ENCODE measurements at regions not wholly inside any gene's neighbourhood (a gene's known extent, or its start where the extent isn't known, plus 50 kb on each side); places are given as distances from the start of the nearest gene placed in this dataset.
A peak's percentile ranks its signal among the peaks of the same experiment; 100 is the strongest.
"Not testable (repeated sequence)": the region's sequence is repeated elsewhere in the genome, so short reads cannot be mapped to it uniquely, and the experiment has no call there.

DNA sequence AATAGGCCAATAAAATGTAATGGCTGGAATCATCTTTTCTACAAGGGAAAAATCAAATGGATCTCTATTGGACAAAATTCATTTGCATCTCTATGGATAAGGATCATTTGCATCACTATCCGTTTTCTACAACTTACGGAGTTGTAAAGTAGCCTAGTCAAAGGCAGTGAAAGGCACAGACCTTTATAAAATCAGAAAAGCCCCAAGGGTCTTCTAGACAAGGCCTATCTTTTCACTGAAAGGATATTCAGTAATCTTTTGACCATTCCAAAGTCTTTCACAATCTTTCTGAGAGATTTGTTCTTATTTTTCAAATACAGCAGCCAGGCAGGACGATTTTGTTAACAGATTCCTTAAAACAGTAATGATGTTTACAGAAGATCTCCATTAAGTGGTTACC lies 119.5 kb upstream of the JADE1 start:
- DNase-seq (ENCODE audit: insufficient read length, low spot score) (no peak), FAIRE-seq (no peak)

DNA sequence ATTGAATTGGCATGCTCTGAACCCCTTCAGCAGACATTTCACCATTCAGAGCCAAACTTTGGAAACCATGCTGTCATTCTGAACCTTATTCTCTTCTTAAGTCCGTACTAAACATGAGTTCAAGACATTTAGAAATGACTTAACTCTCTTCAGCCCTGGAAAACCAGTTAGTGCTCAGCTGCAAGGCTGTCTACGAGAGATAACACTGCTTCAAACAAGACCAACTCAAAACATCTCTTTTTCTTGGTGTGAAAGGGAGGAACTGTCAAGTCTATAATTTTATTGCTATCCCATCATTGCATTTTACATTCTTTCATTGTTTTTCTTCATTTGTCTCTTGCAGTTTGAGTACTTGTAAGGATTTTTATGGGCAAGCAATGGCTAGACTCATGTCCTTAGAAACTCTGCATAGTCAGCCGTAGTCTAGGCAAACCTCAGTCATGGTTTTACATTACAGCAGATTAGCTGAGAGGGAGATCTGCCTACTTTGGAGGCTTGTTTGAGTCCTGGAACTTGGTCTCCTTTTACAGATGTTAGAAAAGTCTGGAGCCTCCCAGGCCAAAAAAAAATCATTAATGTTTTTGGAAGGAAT lies 120.6 kb upstream of the JADE1 start:
- FAIRE-seq (no peak), DNase-seq (ENCODE audit: insufficient read length, low spot score) (no peak)

DNA sequence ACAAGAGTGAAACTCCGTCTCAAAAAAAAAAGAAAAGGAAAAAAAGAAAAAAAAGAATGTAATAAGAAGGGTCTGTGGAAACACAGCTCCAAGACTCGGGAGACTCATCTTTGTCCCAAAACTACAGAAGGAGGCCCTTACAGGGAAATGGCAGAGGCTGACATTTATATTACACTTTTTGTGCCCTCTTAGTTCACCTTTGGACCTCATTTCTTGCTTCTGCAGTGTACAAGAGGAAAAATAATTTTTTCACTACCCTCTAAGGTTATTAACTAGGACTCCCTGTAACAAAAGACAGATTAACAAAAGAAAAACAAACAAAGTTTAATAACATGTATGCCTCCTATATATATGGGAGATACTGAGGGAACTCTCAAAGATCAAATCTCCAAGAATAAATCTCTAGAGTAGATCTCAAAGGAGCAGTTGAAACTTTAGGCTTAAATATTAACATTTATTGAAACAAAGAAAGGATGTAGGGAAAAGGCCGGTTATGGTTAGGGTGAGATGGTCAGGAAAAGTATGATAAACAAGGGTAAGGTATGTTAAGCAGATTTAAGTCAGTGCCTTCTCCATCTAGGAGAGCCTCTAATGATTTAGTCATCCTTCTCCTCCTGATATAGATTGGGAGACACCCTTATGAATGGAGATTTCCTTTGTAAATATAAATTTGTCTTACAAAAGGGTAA lies 121.3 kb upstream of the JADE1 start:
- DNase-seq (ENCODE audit: insufficient read length, low spot score) (no peak), FAIRE-seq (no peak)

DNA sequence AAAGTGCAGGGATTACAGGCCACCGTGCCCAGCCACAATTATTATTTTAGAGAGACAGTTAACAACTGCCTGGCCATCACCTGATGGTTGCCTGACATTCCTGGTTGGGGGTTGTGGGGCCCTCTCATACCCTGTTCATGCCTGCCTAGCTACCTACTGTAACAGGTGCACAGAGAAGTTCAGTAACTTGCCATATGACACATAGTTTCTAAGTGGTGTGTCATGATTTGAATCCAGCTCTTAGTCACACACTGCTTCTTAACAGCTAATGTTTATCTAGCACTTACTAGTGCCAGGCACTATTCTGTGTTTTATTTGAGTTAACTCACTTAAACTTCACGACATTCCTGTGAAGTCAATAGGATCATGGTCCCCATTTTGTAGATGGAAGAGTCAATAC lies 122.7 kb upstream of the JADE1 start:
- DNase-seq (ENCODE audit: insufficient read length, low spot score) (no peak), FAIRE-seq (no peak)

DNA sequence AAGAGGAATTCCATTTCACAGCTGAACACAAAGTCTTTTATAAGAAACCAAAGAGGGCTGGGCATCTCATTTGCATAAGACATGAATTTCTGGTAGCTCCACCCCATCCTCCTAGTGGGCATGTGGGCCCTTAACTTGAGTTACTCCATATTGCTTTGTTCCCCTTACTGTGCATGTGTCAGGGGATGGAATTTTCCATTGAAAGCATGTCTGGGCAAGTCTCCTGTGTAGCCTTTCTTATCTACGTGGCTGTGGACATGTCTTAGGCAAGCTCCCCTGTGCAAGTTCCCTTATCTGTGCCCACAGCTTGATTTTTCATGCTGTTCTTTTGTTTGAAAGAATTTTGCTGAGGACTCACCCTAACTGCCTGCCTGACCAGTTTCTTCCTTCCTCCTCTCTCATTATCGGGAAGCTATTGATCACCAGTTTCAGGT lies 123.5 kb upstream of the JADE1 start:
- DNase-seq (ENCODE audit: insufficient read length, low spot score) (no peak), FAIRE-seq (no peak)

DNA sequence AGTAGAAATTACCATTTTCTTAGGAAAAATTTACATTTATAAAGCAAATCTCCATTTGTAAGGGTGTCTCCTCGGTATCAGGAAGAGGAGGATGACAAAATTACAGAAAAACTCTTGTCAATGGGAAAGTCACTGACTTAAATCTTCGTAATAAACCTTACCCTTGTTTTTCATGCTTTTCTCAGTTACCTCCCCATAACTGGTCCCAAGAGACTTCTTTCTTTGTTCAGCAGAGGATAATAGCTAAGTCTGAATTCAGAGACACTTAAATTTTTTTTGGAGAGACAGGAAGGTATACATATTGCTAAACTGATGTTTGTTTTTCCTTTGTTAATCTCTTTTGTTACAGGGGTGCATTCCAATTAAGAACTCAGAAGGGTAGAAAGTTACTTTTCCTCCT lies 125.5 kb upstream of the JADE1 start:
- DNase-seq (ENCODE audit: insufficient read length, low spot score) (no peak), FAIRE-seq (no peak)

DNA sequence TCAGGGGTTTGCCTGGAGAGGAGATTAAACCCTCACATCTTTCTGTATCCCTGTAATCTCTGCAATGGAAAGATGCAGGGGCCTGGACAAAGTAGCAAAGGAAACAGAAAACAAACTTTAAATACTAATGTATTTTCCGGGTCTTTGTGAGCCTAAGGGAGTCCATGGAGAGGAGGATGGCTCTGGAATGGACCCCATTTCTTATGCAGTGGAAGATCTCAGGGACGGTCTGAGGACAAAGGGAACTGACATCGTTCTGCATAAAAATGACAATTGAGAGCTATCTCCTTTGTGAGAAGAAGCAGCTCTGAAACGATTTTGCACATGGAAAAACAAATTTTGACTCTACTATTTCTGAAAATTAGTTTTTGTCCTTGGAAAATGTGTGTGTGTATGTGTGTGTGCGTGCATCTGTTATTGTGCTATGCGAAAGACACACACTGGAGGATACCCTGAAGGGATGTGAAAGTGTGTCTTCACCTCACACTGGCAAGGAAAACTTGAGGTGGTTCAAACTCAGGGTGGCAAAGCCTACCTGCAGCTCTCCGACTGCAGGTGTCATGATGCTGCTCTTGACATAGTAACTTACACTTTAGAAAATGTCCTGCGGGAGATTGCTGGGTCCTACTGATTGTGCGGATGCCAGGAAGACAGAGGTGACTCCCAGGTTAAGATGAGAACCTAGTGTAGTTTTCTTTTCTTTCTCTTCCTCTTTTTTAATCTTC lies 126.4 kb upstream of the JADE1 start:
- FAIRE-seq = no peak
- DNase-seq (ENCODE audit: insufficient read length, low spot score) = no peak

DNA sequence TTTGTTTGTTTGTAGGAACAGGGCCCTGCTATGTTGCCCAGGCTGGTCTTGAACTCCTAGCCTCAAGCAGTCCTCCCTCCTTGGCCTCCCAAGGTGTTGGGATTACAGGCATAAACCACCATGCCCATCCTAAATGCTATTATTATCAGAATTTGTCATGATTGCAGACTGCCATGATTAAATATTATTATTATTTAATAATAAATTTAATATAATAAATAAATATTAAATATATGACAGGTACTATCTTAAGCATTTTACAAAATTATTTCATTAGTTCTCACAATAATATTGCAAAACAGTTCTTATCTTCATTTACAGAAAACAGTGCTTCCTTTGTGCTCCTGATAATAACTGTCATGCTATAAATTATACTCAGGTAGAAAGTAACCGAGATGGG lies 133.4 kb upstream of the JADE1 start:
- FAIRE-seq = no peak
- no peak for DNase-seq (ENCODE audit: insufficient read length, low spot score)

DNA sequence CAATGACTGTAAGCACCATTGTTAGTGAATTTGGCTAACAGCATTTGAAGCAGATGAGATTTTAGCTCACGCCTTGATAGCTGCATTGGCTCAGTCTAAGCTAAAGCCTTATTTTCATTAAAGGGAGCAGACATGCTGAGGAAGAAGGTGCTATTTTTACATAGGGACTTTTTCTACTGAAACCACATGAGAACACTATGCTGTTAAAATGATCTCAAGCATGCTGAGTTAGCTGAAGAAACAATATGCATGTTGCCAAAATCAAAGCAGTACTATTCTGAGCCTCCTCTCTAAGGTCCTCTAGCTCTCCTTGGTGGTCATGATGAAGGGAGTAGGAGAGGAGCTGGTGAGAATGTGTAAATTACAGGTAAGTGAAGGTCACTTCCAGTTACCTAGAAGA lies 134.4 kb upstream of the JADE1 start:
- peak; percentile 49 for FAIRE-seq

DNA sequence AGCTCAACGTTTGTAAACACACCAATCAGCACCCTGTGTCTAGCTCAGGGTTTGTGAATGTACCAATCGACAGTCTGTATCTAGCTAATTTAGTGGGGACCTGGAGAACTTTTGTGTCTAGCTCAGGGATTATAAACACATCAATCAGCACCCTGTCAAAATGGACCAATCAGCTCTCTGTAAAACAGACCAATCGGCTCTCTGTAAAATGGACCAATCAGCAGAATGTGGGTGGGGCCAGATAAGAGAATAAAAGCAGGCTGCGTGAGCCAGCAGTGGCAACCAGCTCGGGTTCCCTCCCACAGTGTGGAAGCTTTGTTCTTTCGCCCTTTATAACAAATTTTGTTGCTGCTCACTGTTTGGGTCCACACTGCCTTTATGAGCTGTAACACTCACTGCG lies 136.3 kb upstream of the JADE1 start:
- FAIRE-seq; DNase-seq (ENCODE audit: insufficient read length, low spot score): not testable (repeated sequence)

More for the DNA sequence above, 134.4 kb upstream of the JADE1 start:
- DNase-seq (ENCODE audit: insufficient read length, low spot score) = no peak

DNA sequence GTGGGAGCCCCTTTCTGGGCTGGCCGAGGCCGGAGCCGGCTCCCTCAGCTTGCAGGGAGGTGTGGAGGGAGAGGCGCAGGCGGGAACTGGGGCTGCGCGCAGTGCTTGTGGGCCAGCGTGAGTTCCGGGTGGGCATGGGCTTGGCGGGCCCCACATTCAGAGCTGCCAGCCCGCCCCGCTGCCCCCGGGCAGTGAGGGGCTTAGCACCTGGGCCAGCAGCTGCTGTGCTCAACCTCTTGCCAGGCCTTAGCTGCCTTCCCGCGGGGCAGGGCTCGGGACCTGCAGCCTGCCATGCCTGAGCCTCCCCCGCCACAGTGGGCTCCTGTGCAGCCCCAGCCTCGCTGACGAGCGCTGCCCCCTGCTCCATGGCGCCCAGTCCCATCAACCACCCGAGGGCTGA lies 136.9 kb upstream of the JADE1 start:
- not testable (repeated sequence) for DNase-seq (ENCODE audit: insufficient read length, low spot score); FAIRE-seq

DNA sequence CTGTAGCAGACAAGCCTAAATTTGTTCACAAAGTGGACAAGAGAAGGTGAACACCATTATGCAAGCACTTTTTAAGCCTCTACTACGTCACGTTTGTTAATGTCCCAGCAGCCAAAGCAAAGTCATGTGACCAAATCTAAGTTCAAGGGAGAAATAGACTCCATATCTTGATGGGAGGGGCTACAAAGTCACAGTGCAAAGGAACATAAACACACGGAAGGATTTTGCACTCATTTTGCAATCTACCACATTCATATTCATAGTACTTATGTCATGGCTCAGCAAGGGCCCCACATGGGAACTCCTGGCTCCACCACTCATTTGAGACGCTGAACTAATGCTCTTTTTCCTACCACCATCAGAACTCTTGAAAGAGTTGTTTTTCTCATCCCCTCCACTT lies 139.0 kb upstream of the JADE1 start:
- FAIRE-seq (no peak), DNase-seq (ENCODE audit: insufficient read length, low spot score) (no peak)

DNA sequence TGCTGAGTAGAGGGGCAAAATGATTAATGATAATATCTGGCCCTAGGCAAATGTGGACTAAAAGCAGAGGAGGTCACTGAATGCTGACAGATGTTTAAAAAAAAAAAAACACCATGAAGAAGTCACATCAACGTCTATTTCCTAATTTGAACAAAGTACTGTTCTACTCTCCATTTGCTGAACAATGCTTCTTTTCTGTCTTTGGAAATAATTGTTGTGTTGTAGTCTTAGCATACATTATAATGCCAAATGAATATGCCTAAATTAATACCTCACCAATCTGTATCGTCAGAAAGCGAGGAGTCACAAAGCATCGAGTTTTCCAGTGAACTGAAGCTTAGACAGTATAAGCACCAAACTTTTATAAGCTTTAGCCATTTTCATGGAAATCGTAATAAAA lies 140.9 kb upstream of the JADE1 start:
- DNase-seq (ENCODE audit: insufficient read length, low spot score) (no peak), FAIRE-seq (no peak)

DNA sequence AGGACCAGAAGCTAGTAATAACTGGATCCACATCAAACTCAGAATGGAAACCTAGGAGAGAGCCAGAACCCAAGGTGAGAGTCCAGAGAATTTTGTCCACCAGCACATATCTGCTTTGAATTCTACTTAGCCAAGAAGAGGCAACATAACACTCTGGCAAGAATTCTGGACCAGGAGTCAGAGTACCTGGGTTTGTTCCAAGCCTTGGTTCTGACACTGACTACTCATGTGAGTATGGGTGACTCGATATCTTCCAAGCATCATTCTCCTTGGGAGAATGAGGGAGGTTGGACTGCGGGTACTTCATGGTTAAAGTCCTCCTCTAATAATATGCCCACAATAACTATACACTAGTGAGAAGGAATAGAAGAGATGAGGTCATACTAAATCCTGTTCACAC lies 144.0 kb upstream of the JADE1 start:
- FAIRE-seq (no peak), DNase-seq (ENCODE audit: insufficient read length, low spot score) (no peak)

DNA sequence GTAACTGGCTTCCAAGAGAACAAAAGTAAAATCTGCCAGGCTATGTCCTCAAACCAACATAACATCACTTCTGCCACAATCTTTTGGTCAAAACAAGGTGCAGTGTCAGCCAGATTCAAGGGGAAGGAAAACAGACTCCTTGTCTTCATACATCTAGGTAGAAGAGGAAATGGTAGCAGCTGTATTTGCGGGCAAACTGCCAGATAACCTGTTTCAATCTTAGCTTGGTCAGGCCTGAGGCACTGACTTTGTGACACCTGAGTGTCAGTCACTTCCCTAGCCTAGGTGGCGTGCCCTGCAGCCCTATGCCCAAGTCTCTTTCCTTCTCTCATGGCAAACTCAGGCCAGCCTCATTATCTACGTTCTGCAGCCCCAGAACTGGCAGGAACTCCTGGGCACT lies 146.2 kb upstream of the JADE1 start:
- DNase-seq (ENCODE audit: insufficient read length, low spot score) (no peak), FAIRE-seq (no peak)

DNA sequence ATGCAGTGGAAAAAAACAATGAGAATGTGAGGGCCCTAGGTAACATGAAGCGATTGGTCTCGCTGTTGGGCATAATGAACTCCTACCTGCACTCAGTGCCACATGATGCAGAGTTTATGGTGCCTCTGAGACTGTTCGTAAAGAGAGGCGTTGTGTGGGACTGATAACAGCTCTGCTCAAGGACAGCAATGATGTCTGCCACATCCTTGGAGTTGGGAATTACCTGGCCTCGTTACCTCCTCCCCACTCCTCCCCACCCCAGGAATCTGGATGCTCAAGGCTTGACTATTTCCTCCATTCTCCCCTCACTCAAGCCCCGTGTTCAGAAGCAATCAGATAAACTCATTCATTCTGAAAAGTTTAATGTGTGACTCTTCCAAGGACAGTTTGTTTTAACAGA lies 148.0 kb upstream of the JADE1 start:
- FAIRE-seq (no peak), DNase-seq (ENCODE audit: insufficient read length, low spot score) (no peak)

DNA sequence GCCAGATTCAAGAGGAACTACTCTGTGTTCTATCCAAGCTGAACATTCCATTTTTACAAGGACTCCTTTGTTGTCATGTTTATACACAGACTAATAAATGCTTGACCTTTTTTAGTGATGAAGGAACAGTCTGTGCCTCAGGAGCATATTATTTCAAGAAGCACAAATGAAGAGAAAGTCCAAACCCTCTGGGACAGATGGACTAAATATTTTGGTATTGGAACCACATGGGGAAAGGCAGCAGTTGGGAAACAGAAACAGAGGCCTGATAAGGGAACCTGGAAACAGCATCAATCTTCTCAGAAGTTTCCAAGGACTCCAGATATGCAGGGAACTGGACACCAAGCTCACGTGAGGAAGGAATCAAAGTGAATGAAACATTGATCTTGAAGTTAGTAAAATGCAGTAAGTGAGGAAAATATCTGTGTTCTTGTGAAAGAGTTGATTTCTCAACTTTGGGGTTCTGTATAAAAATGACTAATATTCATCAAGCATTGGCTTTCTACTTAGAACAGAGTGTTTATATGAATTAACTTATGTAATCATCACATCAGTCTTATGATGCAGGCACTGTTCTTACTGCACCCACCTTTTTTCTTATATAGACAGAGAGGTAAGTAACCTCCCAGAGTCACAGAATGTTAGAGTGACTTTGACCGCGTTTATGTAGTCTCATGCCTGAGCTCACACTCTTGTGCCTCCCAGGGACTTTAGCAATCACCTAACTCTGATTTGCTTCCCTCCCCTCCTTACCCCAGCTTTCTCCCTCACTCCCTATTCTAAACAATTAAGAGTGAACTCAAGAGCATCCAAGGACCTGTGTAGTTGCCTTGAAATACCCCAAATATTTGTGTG lies 148.9 kb upstream of the JADE1 start:
- FAIRE-seq (no peak), DNase-seq (ENCODE audit: insufficient read length, low spot score) (no peak)

DNA sequence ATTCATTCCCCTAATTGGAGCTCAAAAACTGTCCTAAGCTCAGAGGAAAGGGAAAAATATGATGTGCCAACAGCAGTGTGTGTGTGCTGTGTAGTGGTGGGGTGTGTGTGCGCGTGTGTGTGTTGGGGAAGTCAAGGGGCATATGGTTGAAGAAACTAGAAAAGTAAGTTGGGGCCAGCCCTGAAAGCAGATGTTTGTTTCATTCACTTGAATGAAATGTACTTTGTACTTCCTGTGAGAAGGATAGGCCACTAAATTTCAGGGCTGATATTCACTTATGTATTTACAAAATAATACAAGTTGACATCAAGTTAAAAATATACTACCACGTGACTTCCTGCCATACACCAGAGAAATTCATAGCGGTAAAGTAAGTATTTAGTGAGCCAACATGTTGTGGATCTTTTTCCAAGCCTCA lies 151.3 kb upstream of the JADE1 start:
- FAIRE-seq (no peak), DNase-seq (ENCODE audit: insufficient read length, low spot score) (no peak)

DNA sequence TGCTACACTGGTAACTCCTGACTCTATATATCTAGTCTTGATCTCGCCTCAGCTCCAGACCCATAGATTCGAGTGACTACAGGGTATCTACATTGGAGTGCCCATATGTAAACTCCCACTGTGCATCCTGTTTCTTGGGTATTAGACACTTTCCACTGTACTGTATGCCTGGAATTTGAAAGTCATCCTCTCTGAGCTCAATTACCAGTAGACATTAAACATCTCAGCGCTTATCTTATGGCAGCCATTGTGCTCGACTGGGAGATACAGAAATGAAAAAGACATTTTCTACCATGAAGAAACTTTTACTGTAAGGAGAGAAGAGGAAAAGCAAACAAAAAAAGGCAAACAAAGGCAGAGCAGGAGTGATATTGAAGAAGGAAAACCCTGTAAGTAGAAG lies 151.9 kb upstream of the JADE1 start:
- no peak for DNase-seq (ENCODE audit: insufficient read length, low spot score)
- no peak for FAIRE-seq

DNA sequence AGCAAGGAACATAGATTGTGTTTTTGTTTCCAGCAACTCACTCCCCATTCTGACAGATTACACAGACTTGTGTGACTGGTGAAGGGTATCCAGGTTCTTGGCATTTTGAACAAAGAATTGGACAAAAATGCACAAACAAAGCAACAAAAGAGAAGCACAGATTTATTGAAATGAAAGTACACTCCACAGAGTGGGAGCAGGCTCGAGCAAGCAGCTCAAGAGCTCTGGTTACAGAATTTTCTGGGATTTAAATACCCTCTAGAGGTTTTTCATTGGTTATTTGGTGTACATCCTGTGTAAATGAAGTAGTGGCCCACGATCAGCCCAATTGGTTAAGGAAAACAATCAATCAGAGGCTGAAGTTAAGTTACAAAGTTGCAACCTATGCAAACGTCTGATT lies 155.0 kb upstream of the JADE1 start:
- FAIRE-seq (no peak), DNase-seq (ENCODE audit: insufficient read length, low spot score) (no peak)

Data from HTR-8/SVneo (cell line).